ENCODE measurements at regions not wholly inside any gene's neighbourhood (a gene's known extent, or its start where the extent isn't known, plus 50 kb on each side); places are given as distances from the start of the nearest gene placed in this dataset.

GRCh38 chrX:122078079-122078478 lies 1030.7 kb downstream of the GLUD2 start:
- TF ChIP-seq POLR2A (IDR thresholded peaks at IDR 0.05; ENCODE audit: low read depth, low read length) = no peak
- no peak for TF ChIP-seq TAF1 (IDR thresholded peaks at IDR 0.05; ENCODE audit: low read depth, low read length)
- TF ChIP-seq SPI1 (IDR thresholded peaks at IDR 0.05; ENCODE audit: low read depth, low read length) = no peak
- no peak for TF ChIP-seq POLR2AphosphoS5 (IDR thresholded peaks at IDR 0.05; ENCODE audit: low read depth, low read length)
- TF ChIP-seq POU2F2 (IDR thresholded peaks at IDR 0.05; ENCODE audit: low read depth, low read length) = no peak
